ENCODE measurements at regions not wholly inside any gene's neighbourhood (a gene's known extent, or its start where the extent isn't known, plus 50 kb on each side); places are given as distances from the start of the nearest gene placed in this dataset.

GRCh38 chr3:13158871-13159270 lies 85.6 kb upstream of the IQSEC1 start:
- TF ChIP-seq CTCF (IDR thresholded peaks at IDR 0.05) (no peak), POLR2A (IDR thresholded peaks at IDR 0.05) (no peak), EP300 (IDR thresholded peaks at IDR 0.05) (no peak), POLR2AphosphoS5 (IDR thresholded peaks at IDR 0.05) (no peak)

All from gastroesophageal sphincter (tissue), 3 donors.